ENCODE measurements at regions not wholly inside any gene's neighbourhood (a gene's known extent, or its start where the extent isn't known, plus 50 kb on each side); places are given as distances from the start of the nearest gene placed in this dataset.

- TF ChIP-seq CTCF (IDR thresholded peaks at IDR 0.05) (no peak), POLR2A (IDR thresholded peaks at IDR 0.05) (no peak)
Observed at GRCh38 chr2:769771-770170, 92.6 kb upstream of the TMEM18 start.
